ENCODE measurements at regions not wholly inside any gene's neighbourhood (a gene's known extent, or its start where the extent isn't known, plus 50 kb on each side); places are given as distances from the start of the nearest gene placed in this dataset.

GRCh38 chr1:69055194-69055593, 512.5 kb upstream of the LRRC7 start:
- TF ChIP-seq POLR2A (IDR thresholded peaks at IDR 0.05) (no peak), CTCF (IDR thresholded peaks at IDR 0.05) (no peak)
